Gastroesophageal sphincter (tissue), 3 donors: ENCODE measurements at regions not wholly inside any gene's neighbourhood (a gene's known extent, or its start where the extent isn't known, plus 50 kb on each side); places are given as distances from the start of the nearest gene placed in this dataset.

Source experiments
- CTCF ChIP-seq, 4 experiments: fragments of 200-600 bp in 2 of 4; fragments of 450-650 bp in 2 of 4; sonication (generic) in 1 of 4; IDR thresholded peaks; one replicate each; pipeline ENCODE4 v1.5.1; 2017 to 2019; ENCODE audit warnings: antibody characterized with exemption in 4 of 4, mild to moderate bottlenecking in 2 of 4, moderate library complexity in 2 of 4
- EP300 ChIP-seq: sonication (generic); formaldehyde crosslinking; IDR thresholded peaks from one replicate; pipeline ENCODE4 v1.6.1; 2017; ENCODE audit warnings: antibody characterized with exemption, mild to moderate bottlenecking
- POLR2A ChIP-seq, 2 donors: fragments of 450-650 bp; IDR thresholded peaks; one replicate each; pipeline ENCODE4 v1.6.1; 2017; ENCODE audit warnings: antibody characterized with exemption in 2 of 2, mild to moderate bottlenecking in 2 of 2, moderate library complexity in 1 of 2
- POLR2AphosphoS5 ChIP-seq: sonication (generic); formaldehyde crosslinking; IDR thresholded peaks from one replicate; pipeline ENCODE4 v1.6.1; 2017; ENCODE audit warnings: antibody characterized with exemption

GRCh38 chr7:52825611-52826010 lies 209.8 kb upstream of the POM121L12 start:
- TF ChIP-seq CTCF (IDR thresholded peaks at IDR 0.05) (no peak), POLR2A (IDR thresholded peaks at IDR 0.05) (no peak), EP300 (no peak), POLR2AphosphoS5 (no peak)
